ENCODE measurements at regions not wholly inside any gene's neighbourhood (a gene's known extent, or its start where the extent isn't known, plus 50 kb on each side); places are given as distances from the start of the nearest gene placed in this dataset.
"Not testable (repeated sequence)": the region's sequence is repeated elsewhere in the genome, so short reads cannot be mapped to it uniquely, and the experiment has no call there.

GRCh38 chr4:27685947-27686346 lies 825.3 kb downstream of the STIM2 start:
- intact Hi-C loops (cut with DNase I), result no loop called here
- no peak for DNase-seq (ENCODE audit: low spot score)

GRCh38 chr4:27692158-27692557 lies 831.5 kb downstream of the STIM2 start:
- intact Hi-C loops (cut with DNase I), result no loop called here
- DNase-seq (ENCODE audit: low spot score), result no peak

- intact Hi-C loops (cut with DNase I), result no loop called here
- DNase-seq (ENCODE audit: low spot score), result no peak
These were observed 832.4 kb downstream of the STIM2 start for GRCh38 chr4:27692868-27693634.

DNA sequence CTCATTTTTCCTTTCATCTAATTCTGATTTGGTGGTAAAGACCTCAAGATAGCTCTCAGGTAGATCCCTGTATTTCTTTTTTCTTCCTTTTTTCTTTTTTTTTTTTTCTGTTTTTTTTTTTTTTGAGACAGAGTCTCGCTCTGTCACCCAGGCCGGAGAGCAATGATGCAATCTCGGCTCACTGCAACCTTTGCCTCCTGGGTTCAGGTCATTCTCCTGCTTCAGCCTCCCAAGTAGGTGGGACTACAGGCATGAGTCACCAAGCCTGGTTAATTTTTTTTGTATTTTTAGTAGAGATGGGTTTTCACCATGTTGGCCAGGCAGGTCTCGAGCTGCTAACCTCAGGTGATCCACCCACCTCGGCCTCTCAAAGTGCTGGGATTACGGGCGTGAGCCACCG lies 835.6 kb downstream of the STIM2 start:
- DNase-seq (ENCODE audit: low spot score); intact Hi-C loops (cut with DNase I): not testable (repeated sequence)

- no peak for DNase-seq (ENCODE audit: low spot score)
- intact Hi-C loops (cut with DNase I), result no loop called here
These were observed 841.0 kb downstream of the STIM2 start for GRCh38 chr4:27701606-27702005.

GRCh38 chr4:27702730-27703431 lies 842.2 kb downstream of the STIM2 start:
- no peak for DNase-seq (ENCODE audit: low spot score)
- intact Hi-C loops (cut with DNase I), result no loop called here

DNA sequence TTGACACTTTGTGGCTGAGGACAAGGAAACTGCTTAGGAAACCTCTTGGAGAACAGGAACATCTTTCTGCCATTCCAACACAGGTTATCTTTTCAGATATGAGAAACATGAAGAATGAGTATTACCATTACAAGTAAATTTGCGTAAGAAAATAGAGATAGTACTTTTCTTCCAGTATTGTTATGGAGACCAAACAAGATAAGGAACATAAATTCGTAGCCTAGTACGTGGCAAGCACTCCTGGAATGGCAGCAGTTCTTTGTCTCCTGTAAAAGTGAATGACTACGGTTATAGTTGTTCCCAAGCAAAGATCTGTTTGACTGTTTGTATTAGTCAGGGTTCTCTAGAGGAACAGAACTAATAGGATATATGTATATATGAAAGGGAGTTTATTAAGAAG lies 843.1 kb downstream of the STIM2 start:
- no peak for DNase-seq (ENCODE audit: low spot score)
- intact Hi-C loops (cut with DNase I), result no loop called here

DNA sequence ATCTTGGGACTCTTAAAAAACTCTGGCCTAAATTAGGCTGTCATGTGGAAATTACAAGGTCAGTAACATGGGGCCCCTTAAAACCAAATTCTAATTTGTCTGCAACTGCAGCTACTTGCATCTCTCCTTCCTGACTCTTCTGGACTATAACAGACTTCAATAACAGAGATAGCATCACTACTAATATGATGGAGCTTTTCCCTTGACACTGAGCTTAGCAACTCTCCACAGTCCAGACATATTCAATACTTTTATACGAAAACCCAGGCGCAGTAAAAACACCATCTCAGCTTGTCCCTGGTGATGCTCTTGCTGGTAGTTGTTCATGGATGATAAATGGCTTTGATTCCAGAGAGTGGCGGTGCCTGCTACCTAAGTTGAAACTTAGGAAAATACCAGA lies 850.4 kb downstream of the STIM2 start:
- intact Hi-C loops (cut with DNase I), result no loop called here
- no peak for DNase-seq (ENCODE audit: low spot score)

DNA sequence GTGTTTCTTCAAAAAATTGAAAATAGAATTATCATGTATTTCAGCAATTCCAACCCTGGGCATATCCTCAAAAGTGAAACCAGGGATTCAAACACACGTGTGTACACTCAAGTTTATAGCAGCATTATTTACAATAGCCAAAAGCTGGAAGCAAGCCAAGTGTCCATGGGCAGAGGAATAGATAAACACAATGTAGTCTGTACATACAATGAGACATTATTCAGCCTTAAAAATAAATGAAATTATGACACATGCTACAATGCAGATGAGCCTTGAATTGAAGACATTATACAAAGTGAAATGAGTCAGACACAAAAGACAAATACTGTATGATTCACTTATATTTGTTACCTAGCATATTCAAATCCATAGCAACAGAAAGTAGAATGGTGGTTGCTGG lies 853.4 kb downstream of the STIM2 start:
- intact Hi-C loops (cut with DNase I), result no loop called here
- DNase-seq (ENCODE audit: low spot score), result no peak

GRCh38 chr4:27716693-27717430 lies 856.2 kb downstream of the STIM2 start:
- intact Hi-C loops (cut with DNase I), result no loop called here
- DNase-seq (ENCODE audit: low spot score), result no peak

GRCh38 chr4:27717431-27717755 lies 856.8 kb downstream of the STIM2 start:
- intact Hi-C loops (cut with DNase I), result no loop called here
- DNase-seq (ENCODE audit: low spot score), result no peak

DNA sequence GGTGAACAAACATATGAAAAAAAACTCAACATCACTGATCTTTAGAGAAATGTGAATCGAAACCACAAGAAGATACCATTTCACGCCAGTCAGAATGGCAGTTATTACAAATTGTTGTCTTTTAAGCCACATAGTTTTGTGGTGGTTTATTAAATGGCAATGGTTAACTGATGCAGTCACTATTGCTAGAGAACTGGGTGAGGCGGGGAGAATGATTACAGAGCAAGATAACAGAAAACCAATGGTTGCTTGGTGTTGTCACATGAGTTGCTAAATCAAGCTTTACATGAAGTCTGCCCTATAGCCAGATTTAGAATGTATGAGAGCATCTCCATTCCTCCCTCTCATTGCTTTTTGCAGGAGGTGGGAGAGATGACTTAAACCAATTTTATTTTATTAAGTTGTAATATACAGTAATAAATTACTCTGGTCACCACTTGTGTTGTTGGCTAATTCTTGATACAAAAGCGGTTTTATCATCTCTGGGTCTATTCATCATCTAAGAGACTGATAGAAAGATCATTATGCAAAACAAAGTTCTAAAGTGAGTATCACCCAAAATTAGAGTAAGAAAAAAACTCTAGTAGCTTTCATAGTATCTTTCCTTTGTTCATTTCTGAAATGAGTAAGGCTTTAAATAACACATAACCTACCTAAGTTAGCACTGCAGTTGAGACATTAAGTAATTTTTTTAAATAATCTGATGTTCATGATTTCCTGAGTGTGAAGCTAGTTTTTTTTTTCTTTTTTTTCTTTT lies 859.5 kb downstream of the STIM2 start:
- no peak for DNase-seq (ENCODE audit: low spot score)
- intact Hi-C loops (cut with DNase I), result no loop called here

- intact Hi-C loops (cut with DNase I), result no loop called here
- no peak for DNase-seq (ENCODE audit: low spot score)
These were observed 860.6 kb downstream of the STIM2 start for GRCh38 chr4:27721193-27721592.

GRCh38 chr4:27728892-27729291 lies 868.3 kb downstream of the STIM2 start:
- intact Hi-C loops (cut with DNase I), result no loop called here

DNA sequence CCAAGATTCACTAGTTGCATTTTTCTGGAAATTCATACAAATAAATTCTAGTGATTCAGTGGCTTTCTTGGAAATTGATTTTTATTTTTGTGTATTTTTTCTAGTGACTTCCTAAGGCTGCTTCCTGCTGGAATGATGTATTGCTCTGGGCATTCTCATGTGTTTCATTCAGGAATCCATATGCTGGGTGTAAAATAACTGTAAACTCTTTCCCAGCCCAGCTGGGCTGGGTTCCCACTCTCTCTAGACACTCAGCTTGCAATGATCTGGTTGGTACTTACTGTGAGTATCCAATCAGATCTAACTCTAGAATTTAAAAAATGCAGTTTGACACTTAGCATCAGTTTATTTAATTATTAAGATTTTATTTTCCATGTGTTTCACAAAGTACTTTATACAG lies 882.2 kb downstream of the STIM2 start:
- intact Hi-C loops (cut with DNase I), result no loop called here
- no peak for DNase-seq (ENCODE audit: low spot score)

More at GRCh38 chr4:27728892-27729291, 868.3 kb downstream of the STIM2 start:
- DNase-seq (ENCODE audit: low spot score), result no peak

GRCh38 chr4:27759611-27760575 lies 899.3 kb downstream of the STIM2 start:
- intact Hi-C loops (cut with DNase I), result no loop called here
- no peak for DNase-seq (ENCODE audit: low spot score)

DNA sequence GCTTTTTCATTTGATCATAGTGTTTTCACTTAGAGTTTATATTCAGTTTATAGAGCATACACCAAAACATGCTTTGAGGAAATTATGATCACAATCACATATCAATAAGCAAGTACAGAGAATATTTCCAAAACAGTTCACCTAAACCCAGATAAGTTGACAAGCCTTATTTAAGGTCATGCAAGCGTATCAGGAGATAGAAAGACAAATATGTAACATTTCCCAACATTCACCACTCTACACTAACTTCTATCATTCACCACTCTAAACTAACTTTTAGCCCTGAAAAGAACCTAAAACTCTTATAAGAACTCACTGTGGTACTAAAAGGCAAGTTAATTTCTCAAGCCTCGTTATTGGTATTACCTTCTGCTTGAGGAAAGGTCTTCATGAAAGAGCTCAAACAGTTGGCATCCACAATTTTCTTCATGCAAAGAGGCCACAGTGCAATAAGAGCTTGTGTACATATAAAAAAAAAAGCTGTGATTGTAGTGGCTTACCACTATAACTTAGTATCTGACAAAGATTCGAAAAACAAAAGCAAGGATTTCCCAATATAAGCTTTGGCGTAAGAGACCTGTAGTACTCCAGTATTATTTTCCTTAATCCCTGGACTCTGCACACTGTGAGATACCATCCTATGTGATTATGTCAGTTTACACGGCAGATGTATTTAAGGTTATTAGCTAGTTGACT lies 903.3 kb downstream of the STIM2 start:
- DNase-seq (ENCODE audit: low spot score), result no peak
- intact Hi-C loops (cut with DNase I), result no loop called here

DNA sequence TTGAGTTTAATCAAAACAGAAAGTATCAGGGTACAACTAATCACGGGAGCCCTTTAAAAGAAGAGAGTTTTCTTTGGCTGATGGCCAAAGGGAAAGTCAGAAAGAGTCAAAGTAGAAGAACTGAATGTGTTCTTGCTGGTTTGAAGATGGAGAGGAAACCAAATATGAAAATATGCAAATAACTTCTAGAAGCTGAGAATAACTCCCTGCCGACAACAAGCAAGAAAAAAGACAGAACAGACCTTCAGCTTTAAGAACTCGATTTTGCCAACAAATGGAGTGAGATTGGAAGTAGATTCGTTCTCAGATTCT lies 903.8 kb downstream of the STIM2 start:
- intact Hi-C loops (cut with DNase I), result no loop called here
- DNase-seq (ENCODE audit: low spot score), result no peak

- DNase-seq (ENCODE audit: low spot score), result no peak
- intact Hi-C loops (cut with DNase I), result no loop called here
These were observed 910.3 kb downstream of the STIM2 start for GRCh38 chr4:27770895-27771294.
